SU-DHL-6 (cell line): ENCODE measurements at regions not wholly inside any gene's neighbourhood (a gene's known extent, or its start where the extent isn't known, plus 50 kb on each side); places are given as distances from the start of the nearest gene placed in this dataset.

Experiments
- H2AFZ ChIP-seq: fragments of 200-600 bp; sonication (generic); 2 replicates; pipeline ENCODE4 v1.6.1; 2014; ENCODE audit warnings: low read depth, mild to moderate bottlenecking, moderate library complexity, mixed read lengths, antibody characterized with exemption, low read length; ENCODE audit not compliant: severe bottlenecking
- H3F3A ChIP-seq: fragments of 200-600 bp; shearing (Covaris generic); 2 replicates; pipeline ENCODE4 v1.6.0; 2016; ENCODE audit warnings: antibody characterized with exemption, mild to moderate bottlenecking; ENCODE audit not compliant: insufficient read depth
- H3K27ac ChIP-seq: fragments of 200-600 bp; sonication (generic); 2 replicates; pipeline ENCODE4 v1.5.1; 2016; ENCODE audit warnings: low read depth, mild to moderate bottlenecking, low read length, moderate library complexity, mixed read lengths
- H3K27me3 ChIP-seq: fragments of 200-600 bp; sonication (generic), shearing (Covaris generic); 2 replicates; pipeline ENCODE4 v1.6.0; 2014; ENCODE audit warnings: mild to moderate bottlenecking, low read length
- H3K36me3 ChIP-seq: fragments of 200-600 bp; sonication (generic); 2 replicates; pipeline ENCODE4 v1.6.1; 2014; ENCODE audit warnings: mild to moderate bottlenecking, low read length, mixed read lengths
- H3K4me2 ChIP-seq: fragments of 300-600, 200-600 bp; shearing (Covaris generic), sonication (generic); 2 replicates; pipeline ENCODE4 v1.6.0; 2014; ENCODE audit warnings: low read length, low read depth, mild to moderate bottlenecking; ENCODE audit not compliant: poor library complexity, severe bottlenecking
- H3K4me3 ChIP-seq: fragments of 200-600 bp; sonication (generic); 2 replicates; pipeline ENCODE4 v1.5.1; 2014; ENCODE audit warnings: antibody characterized with exemption, low read length, mild to moderate bottlenecking, mixed read lengths; ENCODE audit not compliant: insufficient read depth, poor library complexity, severe bottlenecking
- H3K79me2 ChIP-seq: fragments of 200-600 bp; sonication (generic); 2 replicates; pipeline ENCODE4 v1.6.1; 2014; ENCODE audit warnings: mild to moderate bottlenecking, low read length, moderate library complexity; ENCODE audit not compliant: insufficient read depth
- H3K9ac ChIP-seq: fragments of 200-600 bp; sonication (generic); 2 replicates; pipeline ENCODE4 v1.7.0; 2014; ENCODE audit warnings: mild to moderate bottlenecking, low read length
- H3K9me2 ChIP-seq: fragments of 200-600 bp; sonication (generic); replicated peaks from 2 replicates; pipeline ENCODE4 v1.6.1; 2014; ENCODE audit warnings: low read length; ENCODE audit not compliant: insufficient read depth
- H3K9me3 ChIP-seq: fragments of 200-600 bp; sonication (generic); 2 replicates; pipeline ENCODE4 v1.6.1; 2014; ENCODE audit warnings: low read length, mixed read lengths; ENCODE audit not compliant: insufficient read depth
- H4K20me1 ChIP-seq: fragments of 200-600 bp; sonication (generic); 2 replicates; pipeline ENCODE4 v1.6.1; 2014; ENCODE audit warnings: low read depth, mild to moderate bottlenecking, antibody characterized with exemption, low read length, moderate library complexity, mixed read lengths
- CTCF ChIP-seq: fragments of 200-600 bp; sonication (generic); IDR thresholded peaks from one replicate; pipeline ENCODE4 v1.5.1; 2017; ENCODE audit warnings: antibody characterized with exemption, mild to moderate bottlenecking, low read length, moderate library complexity; ENCODE audit not compliant: insufficient read depth, poor library complexity, severe bottlenecking
- EZH2phosphoT487 ChIP-seq: fragments of 200-600 bp; sonication (generic), shearing (Covaris generic); conservative IDR thresholded peaks from 2 replicates; pipeline ENCODE4 v1.6.1; 2018; ENCODE audit warnings: mild to moderate bottlenecking, antibody characterized with exemption, low read length, moderate library complexity, mixed read lengths

- no peaks in the 10 kb centered on the region for H3K9me2 ChIP-seq
- no peaks in the 10 kb centered on the region for H3F3A ChIP-seq
- no peaks in the 10 kb centered on the region for H3K9me3 ChIP-seq
- no peak overlapping the region for H3K4me3 ChIP-seq
- TF ChIP-seq EZH2phosphoT487 (no peak), CTCF (no peak)
- H2AFZ ChIP-seq, result no peak overlapping the region
- no peaks in the 10 kb centered on the region for H3K36me3 ChIP-seq
- H3K27ac ChIP-seq, result no peak overlapping the region
- H3K4me2 ChIP-seq, result no peak overlapping the region
- H3K79me2 ChIP-seq, result no peaks in the 10 kb centered on the region
- no peak overlapping the region for H3K9ac ChIP-seq
- no peaks in the 10 kb centered on the region for H4K20me1 ChIP-seq
- H3K27me3 ChIP-seq, result no peaks in the 10 kb centered on the region
Measured at GRCh38 chr22:27535452-27535851, 266.1 kb downstream of the MN1 start.

- Histone ChIP-seq H3K9me3 (no peaks in the 10 kb centered on the region), H3K9ac (no peak overlapping the region), H3F3A (no peaks in the 10 kb centered on the region), H4K20me1 (no peaks in the 10 kb centered on the region), H3K4me3 (no peak overlapping the region), H3K9me2 (no peaks in the 10 kb centered on the region), H3K27ac (no peak overlapping the region), H3K4me2 (no peak overlapping the region), H3K36me3 (no peaks in the 10 kb centered on the region), H3K27me3 (no peaks in the 10 kb centered on the region), H2AFZ (no peak overlapping the region), H3K79me2 (no peaks in the 10 kb centered on the region)
- no peak for TF ChIP-seq CTCF
- no peak for TF ChIP-seq EZH2phosphoT487
Measured at GRCh38 chr22:27537501-27537900, 264.1 kb downstream of the MN1 start.

- Histone ChIP-seq H3K79me2 (no peaks in the 10 kb centered on the region), H2AFZ (no peak overlapping the region), H3K27ac (no peak overlapping the region), H3K9me3 (no peaks in the 10 kb centered on the region), H3F3A (no peaks in the 10 kb centered on the region), H3K9ac (no peak overlapping the region), H3K36me3 (no peaks in the 10 kb centered on the region), H3K4me3 (no peak overlapping the region), H3K4me2 (no peak overlapping the region), H4K20me1 (no peaks in the 10 kb centered on the region), H3K27me3 (no peaks in the 10 kb centered on the region), H3K9me2 (no peaks in the 10 kb centered on the region)
- no peak for TF ChIP-seq CTCF
Measured at GRCh38 chr22:27538666-27539065, 262.9 kb downstream of the MN1 start.

- no peaks in the 10 kb centered on the region for H3K36me3 ChIP-seq
- no peak overlapping the region for H3K9ac ChIP-seq
- H3K4me2 ChIP-seq, result no peak overlapping the region
- H3K4me3 ChIP-seq, result no peak overlapping the region
- no peaks in the 10 kb centered on the region for H3K27me3 ChIP-seq
- H3K79me2 ChIP-seq, result no peaks in the 10 kb centered on the region
- no peaks in the 10 kb centered on the region for H3K9me2 ChIP-seq
- no peaks in the 10 kb centered on the region for H3K9me3 ChIP-seq
- no peaks in the 10 kb centered on the region for H3F3A ChIP-seq
- H2AFZ ChIP-seq, result no peak overlapping the region
- TF ChIP-seq CTCF (no peak), EZH2phosphoT487 (no peak)
- no peaks in the 10 kb centered on the region for H4K20me1 ChIP-seq
- H3K27ac ChIP-seq, result no peak overlapping the region
Measured at GRCh38 chr22:27540247-27540646, 261.3 kb downstream of the MN1 start.
